Nucleus accumbens (tissue), 56 donors: ENCODE measurements at regions not wholly inside any gene's neighbourhood (a gene's known extent, or its start where the extent isn't known, plus 50 kb on each side); places are given as distances from the start of the nearest gene placed in this dataset.
"Not testable (repeated sequence)": the region's sequence is repeated elsewhere in the genome, so short reads cannot be mapped to it uniquely, and the experiment has no call there.

ENCODE experiments used
- DNase-seq, 56 donors: peaks; one replicate each; lab custom pipeline; 2025; lab: John Stamatoyannopoulos, UW

DNA sequence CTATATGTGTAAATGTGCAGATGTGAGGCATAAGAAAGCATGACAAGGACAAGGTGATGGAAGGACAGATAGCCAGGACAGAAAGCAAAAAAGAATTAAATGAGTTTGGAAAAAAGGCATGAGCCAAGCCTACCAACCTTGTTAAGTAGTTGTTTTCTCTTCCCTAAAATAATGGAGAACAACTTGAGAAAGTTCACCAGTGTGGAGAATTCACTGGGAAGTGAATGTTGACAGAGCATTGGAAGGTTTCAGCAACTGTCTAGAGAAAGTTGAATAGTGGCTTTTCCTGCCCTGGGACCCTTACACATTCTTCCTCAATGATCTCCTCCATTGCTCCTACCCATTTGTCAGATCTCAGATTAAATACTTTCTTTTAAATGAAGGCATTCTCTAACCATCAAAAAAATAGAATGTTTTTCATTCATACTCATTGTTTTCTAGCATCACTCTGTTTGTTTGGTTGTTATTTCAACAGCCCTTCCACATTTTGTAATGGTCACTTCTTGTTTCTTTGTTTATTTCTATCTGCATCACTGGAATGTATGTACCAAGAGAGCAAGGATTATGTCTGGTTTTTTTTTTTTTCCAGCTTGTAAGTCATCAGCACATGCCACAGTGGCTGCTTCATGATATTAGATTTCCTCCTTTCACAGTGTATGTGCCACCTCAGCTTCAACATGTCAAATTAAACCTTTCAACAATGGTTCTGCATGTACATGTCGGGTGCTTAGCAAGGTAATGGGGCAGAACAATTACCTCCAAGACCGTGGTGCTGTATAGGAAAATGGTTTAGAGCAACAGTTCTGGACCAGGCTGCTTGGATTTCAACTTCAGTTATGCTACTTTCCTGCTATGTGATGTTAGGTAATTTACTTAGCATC is 586.0 kb upstream of the VRK2 start:
- DNase-seq, result no peak

DNA sequence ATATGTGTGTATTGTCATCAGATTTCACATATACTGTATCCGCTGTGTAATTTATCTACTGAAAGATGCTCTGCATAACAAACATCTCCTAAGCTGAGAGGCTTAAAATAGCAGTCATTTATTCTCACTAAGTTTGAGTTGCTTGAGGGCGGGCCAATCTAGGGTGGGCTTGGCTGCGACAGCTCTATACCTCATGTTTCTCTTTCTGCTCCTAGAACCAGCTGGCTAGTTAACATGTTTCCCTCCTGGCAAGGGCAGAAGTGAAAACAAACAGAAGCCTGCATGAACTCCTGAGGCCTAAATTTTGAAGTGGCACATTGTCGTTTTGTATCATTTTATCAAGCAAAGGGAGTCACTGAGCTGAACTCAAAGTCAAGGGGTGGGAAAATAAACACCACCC is 585.0 kb upstream of the VRK2 start:
- DNase-seq, result no peak

DNA sequence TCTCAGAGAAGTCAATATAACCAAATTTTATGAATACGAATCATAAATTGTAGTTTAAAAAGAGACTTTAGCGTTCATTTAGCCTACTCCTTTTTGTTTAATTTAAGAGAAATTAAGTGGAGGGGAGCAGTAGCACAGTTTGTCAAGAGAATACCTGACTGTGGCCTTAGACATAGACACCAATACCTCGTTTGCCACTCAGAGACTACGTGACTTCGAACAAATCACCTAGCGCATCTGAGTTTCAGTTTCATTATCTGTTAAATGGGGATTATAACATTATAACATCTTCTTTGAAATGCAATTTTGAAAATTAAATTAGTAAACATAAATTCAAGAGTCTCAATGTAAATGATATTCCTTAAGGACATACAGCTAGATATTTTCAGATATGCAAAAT is 581.5 kb upstream of the VRK2 start:
- no peak for DNase-seq

DNA sequence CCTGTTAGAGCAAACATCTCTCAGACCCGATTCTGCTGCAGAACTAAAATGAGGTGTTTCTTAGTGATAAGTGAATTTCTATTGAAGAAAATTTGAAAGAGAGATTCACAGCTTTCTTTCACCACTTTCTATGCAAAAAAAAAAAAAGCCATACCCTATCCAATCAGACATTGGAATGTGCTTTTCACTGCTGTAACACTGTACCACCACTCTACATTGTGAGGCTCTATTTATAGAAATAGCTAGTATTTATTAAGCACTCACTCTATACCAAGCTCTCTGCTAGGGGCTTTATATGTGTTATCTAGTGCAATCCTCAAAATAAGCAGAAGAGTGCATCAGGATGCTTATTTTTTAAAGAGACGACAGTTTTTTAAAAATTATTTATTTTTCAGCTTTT is 580.6 kb upstream of the VRK2 start:
- no peak for DNase-seq

DNA sequence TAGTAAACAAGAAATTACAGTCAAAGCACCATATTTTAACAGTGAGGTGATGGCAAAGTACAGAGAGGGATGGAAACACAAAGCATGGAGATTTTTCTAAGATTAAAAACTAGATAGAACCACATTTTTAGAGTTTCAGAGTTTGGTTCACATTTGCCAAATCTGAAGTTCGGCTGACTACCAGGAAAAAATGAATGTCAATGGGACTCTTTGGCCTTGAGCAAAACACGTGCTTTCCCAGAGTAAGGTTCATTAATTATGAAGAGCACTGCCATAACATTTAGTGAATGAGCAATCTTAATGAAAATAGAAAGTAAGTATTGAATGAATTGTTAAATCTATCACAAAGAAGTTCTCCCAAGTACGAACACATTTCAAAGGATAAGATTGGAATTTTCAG is 571.2 kb upstream of the VRK2 start:
- no peak for DNase-seq

DNA sequence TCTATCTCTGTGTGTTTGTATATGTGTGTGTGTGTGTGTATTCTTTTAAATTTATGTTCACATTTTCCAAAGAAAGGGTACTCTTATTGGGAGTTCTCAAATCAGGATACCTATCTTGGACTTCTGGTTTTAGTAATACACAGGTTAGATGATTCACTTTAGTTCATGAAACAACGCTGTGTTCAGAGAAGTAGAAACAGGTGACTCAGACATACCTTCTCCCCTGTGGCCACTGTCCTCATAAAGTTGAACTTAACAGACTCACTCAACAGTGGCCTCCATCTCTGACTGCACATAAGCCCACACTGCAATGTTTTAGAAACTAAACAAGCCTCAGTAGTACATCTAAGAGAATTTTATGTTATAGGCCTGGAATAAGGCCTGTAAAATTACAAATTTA is 566.6 kb upstream of the VRK2 start:
- no peak for DNase-seq

DNA sequence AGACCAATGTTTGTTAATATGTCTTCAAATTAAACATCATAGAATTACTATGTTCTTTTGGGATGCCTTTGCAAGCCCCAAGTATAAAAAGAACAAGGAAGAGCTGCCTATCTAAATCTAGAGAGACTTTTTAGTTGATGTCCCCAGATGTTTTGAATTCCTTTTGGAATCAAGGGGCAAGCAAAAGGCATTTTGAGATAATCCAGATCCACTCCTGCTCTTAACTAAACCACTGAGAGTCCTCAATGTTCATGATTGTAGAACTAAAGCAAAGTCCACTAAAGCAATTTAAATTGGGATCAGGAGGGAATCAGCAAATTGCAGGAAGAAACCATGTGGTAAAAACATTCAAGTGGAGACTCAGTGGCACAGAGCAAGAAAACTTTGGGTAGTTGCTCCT is 558.5 kb upstream of the VRK2 start:
- no peak for DNase-seq

DNA sequence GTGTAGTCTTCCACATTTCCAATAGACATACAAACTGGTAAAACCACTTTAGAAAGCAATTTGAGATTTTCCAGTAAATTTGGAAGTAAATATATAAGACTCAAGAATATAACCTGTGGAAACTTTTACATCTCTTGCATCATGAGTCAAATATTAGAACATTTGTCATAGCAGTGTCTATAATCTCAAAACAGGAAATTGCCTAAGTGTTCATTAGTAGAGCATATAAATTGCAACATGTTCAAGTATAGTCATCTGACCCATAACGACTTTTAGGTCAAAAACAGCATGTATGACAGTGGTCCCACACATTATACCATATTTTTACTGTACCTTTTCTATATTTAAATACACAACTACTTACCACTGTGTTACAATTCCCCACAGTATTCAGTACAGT is 555.9 kb upstream of the VRK2 start:
- no peak for DNase-seq

DNA sequence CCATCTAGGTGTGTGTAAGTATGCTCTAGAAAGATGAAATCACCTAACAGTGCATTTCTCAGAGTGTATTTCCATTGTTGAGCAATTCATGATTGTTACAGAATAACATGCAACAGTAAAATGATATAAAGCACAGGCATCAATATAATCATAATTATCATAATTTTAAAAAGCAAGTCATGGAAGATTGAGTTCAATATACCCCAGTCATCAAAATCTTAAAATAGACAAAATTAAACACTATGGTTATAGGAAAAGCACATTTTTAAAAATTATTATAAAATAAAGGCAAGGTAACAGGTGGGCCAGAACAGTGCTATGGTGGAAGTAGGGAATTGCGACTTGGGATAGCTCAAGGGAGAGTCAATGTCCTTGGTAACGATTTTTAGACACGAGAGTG is 555.4 kb upstream of the VRK2 start:
- no peak for DNase-seq

DNA sequence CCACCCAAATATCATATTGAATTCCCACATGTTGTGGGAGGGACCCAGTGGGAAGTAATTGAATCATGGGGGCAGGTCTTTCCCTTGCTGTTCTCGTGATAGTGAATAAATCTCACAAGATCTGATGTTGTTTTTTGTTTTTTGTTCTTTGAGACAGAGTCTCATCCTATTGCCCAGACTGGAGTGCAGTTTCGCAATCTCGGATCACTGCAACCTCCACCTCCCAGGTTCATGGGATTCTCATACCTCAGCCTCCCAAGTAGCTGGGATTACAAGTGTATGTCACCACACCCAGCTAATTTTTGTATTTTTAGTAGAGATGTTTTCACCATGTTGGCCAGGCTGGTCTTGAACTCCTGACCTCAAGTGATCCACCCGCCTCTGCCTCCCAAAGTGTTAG is 552.6 kb upstream of the VRK2 start:
- not testable (repeated sequence) for DNase-seq

DNA sequence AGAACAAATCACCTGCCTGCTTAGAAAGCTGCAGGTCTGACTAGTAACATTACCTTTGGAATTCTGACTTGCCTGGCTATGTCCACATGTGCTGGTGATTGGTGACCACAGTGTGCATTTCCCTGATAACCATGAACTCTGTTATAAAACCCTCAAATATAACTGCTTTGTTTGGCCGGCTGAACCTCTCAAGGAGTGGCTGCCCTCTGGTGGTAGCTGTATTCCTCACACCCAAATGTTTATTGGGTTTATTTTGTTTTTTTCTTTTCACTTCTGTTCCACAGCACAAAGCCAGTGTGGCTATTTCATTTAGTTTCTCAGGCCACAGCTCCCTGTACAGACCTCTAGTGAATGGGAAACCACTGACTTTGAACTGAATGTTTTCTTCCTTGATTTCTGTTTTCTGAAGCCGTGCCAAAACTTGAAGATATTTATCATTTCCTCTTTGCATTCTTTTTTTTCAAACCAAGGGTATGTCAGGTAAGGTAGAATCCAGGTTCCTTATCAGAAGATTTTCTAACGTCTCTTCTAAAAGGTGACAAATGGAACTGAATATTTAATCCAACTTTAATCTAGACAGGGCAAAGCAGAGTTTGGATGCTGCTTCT is 549.0 kb upstream of the VRK2 start:
- peak in 30 of 56 donors; percentile 1 to 68 (median 14) for DNase-seq

DNA sequence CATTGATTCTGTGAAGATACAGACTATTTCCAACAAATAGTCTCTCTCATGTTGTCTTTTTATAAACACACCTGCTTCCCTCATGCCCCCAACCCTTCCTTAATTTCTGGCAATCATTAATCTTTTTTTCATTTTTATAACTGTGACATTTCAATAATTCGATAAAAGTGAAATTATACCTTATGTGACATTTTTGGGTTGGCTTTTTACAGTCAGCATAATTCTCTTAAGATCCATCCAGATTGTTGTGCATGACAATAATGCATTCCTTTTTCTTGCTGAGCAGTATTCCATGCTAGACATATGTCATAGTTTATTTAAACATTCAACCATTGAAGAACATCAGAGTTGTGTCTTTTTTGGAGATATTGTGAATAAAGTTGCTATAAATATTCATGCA is 541.8 kb upstream of the VRK2 start:
- DNase-seq, result no peak

DNA sequence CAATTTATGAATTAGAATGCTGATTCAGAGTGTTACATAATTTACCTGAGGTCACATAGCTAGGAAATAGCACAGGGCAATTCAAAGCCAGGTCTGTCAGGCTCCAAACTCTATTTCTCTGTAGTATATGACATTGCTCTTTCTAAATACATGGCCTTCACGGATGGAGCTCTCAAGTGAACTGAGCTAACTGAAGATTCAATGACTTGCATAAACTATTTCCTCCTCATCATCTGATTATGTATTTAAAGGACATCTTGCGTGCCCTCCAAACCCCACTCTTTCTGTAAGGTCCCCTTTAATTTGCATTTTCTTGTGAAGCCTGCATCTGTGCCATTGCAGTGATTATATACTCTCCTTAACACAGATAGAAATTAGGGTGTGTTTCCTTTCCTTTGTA is 537.4 kb upstream of the VRK2 start:
- DNase-seq, result no peak

DNA sequence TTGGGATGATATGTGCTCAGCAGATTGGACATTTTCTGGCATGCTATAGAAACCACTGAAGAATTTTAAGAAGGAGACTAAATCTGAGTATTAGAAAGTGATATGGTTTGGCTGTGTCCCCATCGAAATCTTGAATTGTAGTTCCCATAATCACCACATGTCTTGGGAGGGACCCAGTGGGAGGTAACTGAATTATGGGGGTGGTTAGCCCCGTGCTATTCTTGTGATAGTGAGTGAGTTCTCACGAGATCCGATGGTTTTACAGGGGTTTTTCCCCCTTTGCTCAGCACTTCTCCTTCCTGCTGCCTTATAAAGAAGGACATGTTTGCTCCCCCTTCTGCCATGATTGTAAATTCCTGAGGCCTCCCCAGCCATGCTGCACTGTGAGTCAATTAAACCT is 535.9 kb upstream of the VRK2 start:
- DNase-seq, result no peak

DNA sequence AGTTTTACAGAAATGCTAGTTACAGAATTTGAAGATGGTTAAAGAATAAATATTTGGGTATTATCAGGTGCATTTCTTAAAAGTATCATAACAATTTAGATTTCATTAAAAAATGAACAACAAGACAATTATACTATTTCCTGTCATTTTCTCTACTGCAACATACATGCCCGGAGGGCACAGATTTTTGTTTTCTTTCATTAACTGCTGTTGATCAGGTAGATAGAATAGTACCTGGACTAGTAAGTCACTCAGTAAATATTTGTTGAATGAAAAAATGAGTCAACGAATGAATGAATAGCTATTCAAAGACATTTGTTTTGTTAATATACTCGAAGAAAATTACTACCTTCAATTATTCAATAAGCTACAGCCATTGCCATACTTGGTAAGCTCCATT is 531.2 kb upstream of the VRK2 start:
- DNase-seq, result no peak

DNA sequence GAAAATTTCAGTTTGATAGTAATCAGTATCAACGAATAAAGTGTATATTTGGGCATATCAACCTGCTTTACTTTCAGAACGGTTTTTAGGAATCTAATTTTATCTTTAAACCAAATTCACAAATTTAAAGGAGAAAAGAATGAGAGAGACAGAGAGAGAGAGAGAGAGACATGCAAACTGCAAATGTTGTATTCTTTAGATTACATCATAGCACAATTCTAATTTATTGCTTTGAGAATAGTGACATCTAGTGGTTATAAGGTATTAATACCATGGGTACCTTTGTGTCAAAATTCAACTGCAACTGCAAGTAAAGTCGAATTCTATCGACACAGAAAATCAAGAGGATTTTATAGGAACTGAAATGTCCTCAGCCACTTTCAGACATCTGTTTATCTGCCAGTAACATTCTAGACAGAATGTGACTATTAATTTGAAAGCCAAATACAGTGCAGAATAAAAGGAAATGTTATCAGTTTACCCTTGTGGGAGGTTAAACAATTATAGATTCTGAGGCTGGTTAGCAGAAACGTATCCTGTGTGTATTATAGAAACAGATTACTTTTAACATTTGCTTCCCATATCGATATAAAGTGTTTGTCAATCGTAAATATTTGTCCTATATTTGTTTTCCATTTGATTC is 529.8 kb upstream of the VRK2 start:
- no peak for DNase-seq

DNA sequence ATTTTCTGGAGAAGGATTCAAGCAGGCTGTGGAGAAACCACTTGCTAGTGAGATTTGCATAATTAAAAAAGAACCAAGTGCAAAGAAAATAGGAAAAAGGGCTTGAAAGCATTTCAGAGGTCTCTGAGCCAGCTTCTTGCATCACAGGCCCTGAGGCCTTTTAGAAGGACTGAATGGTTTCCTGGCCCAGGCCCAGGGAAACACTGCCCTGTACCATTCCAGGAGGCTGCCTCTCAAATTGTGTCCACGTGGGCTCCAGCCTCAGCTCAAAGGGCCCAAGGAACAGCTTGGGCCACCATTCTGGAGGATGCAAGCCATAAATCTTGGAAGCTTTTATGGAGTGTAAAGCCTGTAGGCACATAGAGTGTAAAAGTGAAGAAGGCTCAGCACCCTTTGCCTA is 523.3 kb upstream of the VRK2 start:
- peak in 6 of 56 donors; percentile 1 to 22 (median 14) for DNase-seq

DNA sequence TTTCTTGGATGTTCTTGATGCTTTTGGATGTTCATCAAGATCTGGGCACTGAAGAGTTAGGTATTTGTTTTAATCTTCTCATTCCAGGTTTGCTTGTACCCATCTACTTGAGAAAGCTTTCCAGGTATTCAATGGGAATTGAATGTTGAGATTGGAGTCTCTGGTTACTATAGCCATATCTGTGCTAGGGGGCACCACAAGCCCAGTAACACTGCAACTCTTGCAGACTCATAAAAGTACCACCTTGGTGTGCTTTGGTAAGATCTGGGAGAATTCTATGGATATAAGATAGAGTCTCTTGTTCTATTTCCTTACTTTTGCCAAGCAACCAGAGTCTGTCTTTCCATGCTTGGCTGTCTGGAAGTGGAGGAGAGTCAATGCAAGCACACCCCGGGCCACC is 518.9 kb upstream of the VRK2 start:
- DNase-seq, result no peak

DNA sequence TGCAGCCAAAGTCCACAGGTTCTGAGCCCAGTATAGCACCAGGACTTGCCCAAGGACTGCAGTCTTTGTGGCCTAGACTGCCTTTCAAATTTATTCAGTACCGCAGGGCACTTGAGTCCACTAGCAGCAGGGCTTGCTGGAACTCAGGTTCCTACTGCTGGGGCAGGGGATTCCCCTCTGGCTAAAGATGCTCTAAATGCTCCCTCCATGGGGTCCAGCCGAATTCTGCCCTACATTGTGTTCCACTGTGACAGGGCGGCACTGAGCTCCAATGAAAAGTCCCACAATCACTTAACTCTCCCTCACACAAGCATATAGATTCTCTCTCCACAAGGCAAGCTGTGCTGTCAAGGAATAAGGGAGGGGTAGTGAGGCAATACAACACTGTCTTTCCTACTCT is 518.1 kb upstream of the VRK2 start:
- DNase-seq, result no peak

DNA sequence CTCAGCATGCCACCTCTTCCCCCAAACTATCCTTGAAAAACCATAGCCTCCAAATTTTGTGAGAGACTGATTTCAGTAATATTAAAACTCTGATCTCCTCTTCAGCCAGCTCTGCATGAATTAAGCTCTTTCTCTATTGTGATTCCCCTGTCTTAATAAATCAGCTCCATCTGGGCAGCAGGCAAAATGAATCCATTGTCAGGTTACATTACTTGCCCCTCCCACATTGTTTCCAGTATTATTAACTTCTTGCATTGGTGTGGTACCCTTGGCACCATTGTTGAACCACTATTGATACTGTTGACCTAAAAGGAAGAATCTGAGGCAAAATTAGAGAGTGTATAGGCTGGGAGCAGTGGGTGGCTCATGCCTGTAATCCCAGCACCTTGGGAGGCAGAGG is 512.2 kb upstream of the VRK2 start:
- DNase-seq, result no peak

DNA sequence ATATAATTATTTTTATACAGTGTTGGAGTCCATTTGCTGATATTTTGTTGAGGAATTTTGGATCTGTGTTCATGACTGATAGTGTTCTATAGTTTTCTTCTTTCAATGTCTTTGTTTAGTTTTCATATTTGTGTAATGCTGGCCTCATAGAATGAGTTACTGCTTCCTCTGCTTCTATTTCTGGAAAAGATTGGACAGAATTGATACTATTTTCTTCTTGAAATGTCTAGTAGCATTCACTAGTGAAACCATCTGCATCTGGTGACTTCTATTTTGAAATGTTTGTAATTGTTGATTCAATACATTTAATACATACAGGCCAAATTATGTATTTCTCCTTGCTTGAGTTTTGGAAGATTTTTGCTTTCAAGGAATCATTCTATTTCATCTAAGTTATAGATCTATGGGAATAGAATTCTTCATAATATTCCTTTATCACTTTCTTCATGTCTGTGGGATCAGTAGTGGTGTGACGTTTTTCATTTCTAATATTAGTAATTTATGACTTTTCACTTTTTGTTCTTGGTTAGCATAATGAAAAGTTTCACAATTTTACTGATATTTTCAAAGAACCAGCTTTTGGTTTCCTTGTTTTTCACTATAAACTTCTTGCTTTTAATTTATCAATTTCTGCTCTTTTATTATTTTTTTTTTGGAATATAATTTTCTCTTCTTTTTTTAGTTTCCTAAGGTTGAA is 509.9 kb upstream of the VRK2 start:
- DNase-seq, result no peak
